Esophagus muscularis mucosa (tissue), 4 donors: ENCODE measurements at regions not wholly inside any gene's neighbourhood (a gene's known extent, or its start where the extent isn't known, plus 50 kb on each side); places are given as distances from the start of the nearest gene placed in this dataset.

Experiments used
- DNase-seq: peaks from one replicate; pipeline ENCODE4 v3.0.0-alpha.2; 2017; ENCODE audit errors: extremely low spot score
- H3K27ac ChIP-seq, 4 donors: fragments of 200-600 bp; sonication (generic); replicated peaks in 1 of 4; 1 replicate in 3 of 4; 2 replicates in 1 of 4; pipeline ENCODE4 v1.5.1; 2016 to 2019; ENCODE audit warnings: mild to moderate bottlenecking in 1 of 4
- H3K27me3 ChIP-seq, 4 donors: fragments of 200-600 bp; sonication (generic); one replicate each; pipeline versions ENCODE4 v1.5.1 to v1.6.0; 2016 to 2019
- H3K36me3 ChIP-seq, 4 donors: fragments of 200-600 bp; sonication (generic); one replicate each; pipeline ENCODE4 v1.5.1; 2016 to 2019
- H3K4me1 ChIP-seq, 4 donors: fragments of 200-600 bp; sonication (generic); one replicate each; pipeline ENCODE4 v1.5.1; 2016 to 2019
- H3K4me3 ChIP-seq, 4 donors: fragments of 200-600 bp; sonication (generic); 1 replicate in 2 of 4; 2 replicates in 2 of 4; pipeline ENCODE4 v1.5.1; 2016 to 2019; ENCODE audit warnings: mild to moderate bottlenecking in 4 of 4, moderate library complexity in 1 of 4
- H3K9me3 ChIP-seq, 4 donors: fragments of 200-600 bp; sonication (generic); 1 replicate in 3 of 4; 2 replicates in 1 of 4; pipeline ENCODE4 v1.5.1; 2016 to 2019
- EP300 ChIP-seq: sonication (generic); formaldehyde crosslinking; IDR thresholded peaks from one replicate; pipeline ENCODE4 v1.6.1; 2017; ENCODE audit warnings: antibody characterized with exemption
- POLR2A ChIP-seq: fragments of 450-650 bp; IDR thresholded peaks from one replicate; pipeline ENCODE4 v1.6.1; 2017; ENCODE audit warnings: antibody characterized with exemption, moderate library complexity, mild to moderate bottlenecking, low read depth
- POLR2AphosphoS5 ChIP-seq, 2 donors: sonication (generic); formaldehyde crosslinking; IDR thresholded peaks; one replicate each; pipeline ENCODE4 v1.6.1; 2017; ENCODE audit warnings: antibody characterized with exemption in 2 of 2
- WGBS: methylation state at CpG from one replicate; pipeline ENCODE4 v1.1.5; 2018; 5-methylcytosine and 5-hydroxymethylcytosine counted together
- intact Hi-C: fragments of 100-400 bp; cut with DNase I; formaldehyde crosslinking; loops from one replicate; pipeline ENCODE4 v1.15.1; 2023
- TF ChIP-seq, protein P1 (sequence below), 3 experiments: fragments of 200-600 bp in 2 of 3; fragments of 450-650 bp in 1 of 3; sonication (generic) in 2 of 3; IDR thresholded peaks; one replicate each; pipeline ENCODE4 v1.5.1; 2017 to 2019; ENCODE audit warnings: antibody characterized with exemption in 3 of 3, mild to moderate bottlenecking in 2 of 3, moderate library complexity in 1 of 3

DNA sequence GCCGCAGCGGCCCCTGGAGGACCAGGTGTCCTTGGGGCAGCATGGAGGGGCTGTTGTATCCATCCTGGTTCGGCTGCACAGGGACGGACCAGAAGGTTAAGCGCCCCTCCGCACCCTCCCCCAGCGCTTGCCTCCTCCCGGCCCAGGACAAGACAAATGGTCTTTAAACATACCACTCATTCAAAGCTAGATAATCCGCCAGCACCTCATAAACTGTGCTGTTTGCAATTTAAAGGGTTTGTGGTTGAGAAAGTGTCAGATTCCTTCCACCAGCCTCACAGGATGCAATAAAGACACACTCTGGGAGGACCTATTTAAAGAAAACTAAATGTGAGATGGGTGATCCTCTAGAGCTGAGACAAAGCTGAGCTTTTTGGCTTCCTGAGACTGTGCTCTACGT lies 426.2 kb upstream of the EEF2KMT start:
- Histone ChIP-seq H3K27me3 (peaks cover 0 to 32% (median 0%) of the 10 kb centered on the region in 4 donors), H3K9me3 (peaks cover 0 to 4% (median 0%) of the 10 kb centered on the region in 4 donors), H3K4me3 (no peak overlapping the region), H3K27ac (no peak overlapping the region), H3K4me1 (no peaks in the 10 kb centered on the region), H3K36me3 (no peaks in the 10 kb centered on the region)
- no peak for DNase-seq
- intact Hi-C loops = no loop called here
- TF ChIP-seq POLR2A (no peak), EP300 (no peak), POLR2AphosphoS5 (IDR thresholded peaks at IDR 0.05) (no peak)
- TF ChIP-seq, protein P1, sequence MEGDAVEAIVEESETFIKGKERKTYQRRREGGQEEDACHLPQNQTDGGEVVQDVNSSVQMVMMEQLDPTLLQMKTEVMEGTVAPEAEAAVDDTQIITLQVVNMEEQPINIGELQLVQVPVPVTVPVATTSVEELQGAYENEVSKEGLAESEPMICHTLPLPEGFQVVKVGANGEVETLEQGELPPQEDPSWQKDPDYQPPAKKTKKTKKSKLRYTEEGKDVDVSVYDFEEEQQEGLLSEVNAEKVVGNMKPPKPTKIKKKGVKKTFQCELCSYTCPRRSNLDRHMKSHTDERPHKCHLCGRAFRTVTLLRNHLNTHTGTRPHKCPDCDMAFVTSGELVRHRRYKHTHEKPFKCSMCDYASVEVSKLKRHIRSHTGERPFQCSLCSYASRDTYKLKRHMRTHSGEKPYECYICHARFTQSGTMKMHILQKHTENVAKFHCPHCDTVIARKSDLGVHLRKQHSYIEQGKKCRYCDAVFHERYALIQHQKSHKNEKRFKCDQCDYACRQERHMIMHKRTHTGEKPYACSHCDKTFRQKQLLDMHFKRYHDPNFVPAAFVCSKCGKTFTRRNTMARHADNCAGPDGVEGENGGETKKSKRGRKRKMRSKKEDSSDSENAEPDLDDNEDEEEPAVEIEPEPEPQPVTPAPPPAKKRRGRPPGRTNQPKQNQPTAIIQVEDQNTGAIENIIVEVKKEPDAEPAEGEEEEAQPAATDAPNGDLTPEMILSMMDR (IDR thresholded peaks at IDR 0.05) = no peak
- WGBS = 11% methylated on average over 10 of the region's 10 CpGs

DNA sequence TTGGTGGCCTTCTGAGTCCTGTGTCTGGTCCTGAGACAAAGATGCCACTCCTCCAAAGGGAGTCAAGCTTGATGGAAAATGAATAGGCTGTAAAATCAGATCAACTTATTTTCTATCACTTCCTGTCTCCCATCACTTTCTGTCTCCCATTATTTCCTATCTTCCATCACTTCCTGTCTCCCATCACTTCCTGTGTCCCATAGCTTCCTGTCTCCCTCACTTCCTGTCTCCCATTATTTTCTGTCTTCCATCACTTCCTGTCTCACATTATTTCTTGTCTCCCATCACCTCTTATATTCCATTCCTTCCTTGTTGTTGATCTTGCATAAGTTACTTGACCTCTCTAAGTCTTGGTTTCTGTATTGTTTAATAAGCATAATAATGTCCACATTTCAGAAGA lies 418.5 kb upstream of the EEF2KMT start:
- TF ChIP-seq, protein P1 (IDR thresholded peaks at IDR 0.05) = no peak
- no peak for TF ChIP-seq EP300
- no peak for TF ChIP-seq POLR2AphosphoS5 (IDR thresholded peaks at IDR 0.05)
- no peak for TF ChIP-seq POLR2A
- no peak for DNase-seq
- H3K9me3 ChIP-seq = peaks cover 0 to 5% (median 0%) of the 10 kb centered on the region in 4 donors
- H3K27ac ChIP-seq = no peak overlapping the region
- intact Hi-C loops = no loop called here
- H3K36me3 ChIP-seq = no peaks in the 10 kb centered on the region
- H3K4me1 ChIP-seq = no peaks in the 10 kb centered on the region
- no peak overlapping the region for H3K4me3 ChIP-seq
- H3K27me3 ChIP-seq = no peaks in the 10 kb centered on the region

DNA sequence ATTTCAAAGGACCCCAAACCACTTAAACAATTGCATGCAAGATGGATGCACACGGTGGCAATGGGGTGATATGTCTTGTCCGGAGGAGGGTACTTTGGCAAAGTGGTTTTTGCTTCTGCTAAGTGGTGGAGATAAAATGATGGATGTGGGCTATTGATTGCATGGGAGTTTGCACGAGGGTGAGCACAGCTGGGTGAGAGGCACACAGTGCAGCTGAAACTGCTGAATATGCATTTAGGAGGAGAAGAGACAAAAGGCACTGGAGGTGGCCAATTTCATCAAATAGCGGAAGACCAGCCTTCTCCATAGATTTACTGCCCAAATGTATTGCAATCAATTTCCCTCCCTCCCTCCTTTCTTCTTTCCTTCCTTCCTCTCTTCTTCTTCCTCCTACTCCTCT lies 414.4 kb upstream of the EEF2KMT start:
- H3K9me3 ChIP-seq = peaks cover 0 to 5% (median 0%) of the 10 kb centered on the region in 4 donors
- H3K36me3 ChIP-seq = no peaks in the 10 kb centered on the region
- H3K27ac ChIP-seq = no peak overlapping the region
- no peak for DNase-seq
- H3K4me1 ChIP-seq = no peaks in the 10 kb centered on the region
- TF ChIP-seq POLR2AphosphoS5 (IDR thresholded peaks at IDR 0.05) (no peak), EP300 (no peak), POLR2A (no peak)
- TF ChIP-seq, protein P1 (IDR thresholded peaks at IDR 0.05) = no peak
- WGBS = 48% methylated on average over 4 of the region's 4 CpGs
- H3K4me3 ChIP-seq = no peak overlapping the region
- intact Hi-C loops = no loop called here
- H3K27me3 ChIP-seq = peaks cover 0 to 28% (median 0%) of the 10 kb centered on the region in 4 donors

DNA sequence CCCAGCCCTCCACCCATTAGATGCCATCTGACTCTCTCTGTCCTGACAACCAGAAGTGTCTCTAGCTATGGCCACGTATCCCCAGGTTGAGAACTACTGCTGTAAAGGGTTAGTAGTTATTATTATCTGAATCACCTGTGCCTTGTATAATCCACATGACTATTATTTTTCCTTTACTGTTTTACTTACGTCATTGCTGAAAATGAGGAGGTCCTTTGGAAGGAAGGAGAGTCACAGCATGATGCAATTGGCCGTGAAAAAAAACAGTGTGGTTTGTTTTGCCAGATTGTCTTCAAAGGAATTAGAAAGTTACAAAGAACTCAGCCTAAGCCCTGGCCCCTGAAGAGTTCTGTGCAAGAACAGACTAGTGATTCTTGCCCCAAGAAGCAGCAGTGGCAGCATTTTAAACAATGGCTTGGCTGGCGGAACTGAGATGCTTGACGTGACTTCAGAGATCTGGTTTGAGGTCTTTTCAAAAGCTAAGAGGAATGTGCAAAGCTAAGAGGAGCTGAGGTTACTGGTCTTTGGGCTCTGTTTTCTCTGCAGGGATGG lies 413.3 kb upstream of the EEF2KMT start:
- H3K27ac ChIP-seq = no peak overlapping the region
- WGBS = 48% methylated on average over 5 of the region's 5 CpGs
- no peak overlapping the region for H3K4me3 ChIP-seq
- H3K4me1 ChIP-seq = no peaks in the 10 kb centered on the region
- H3K36me3 ChIP-seq = no peaks in the 10 kb centered on the region
- DNase-seq = no peak
- intact Hi-C loops = no loop called here
- peaks cover 0 to 39% (median 0%) of the 10 kb centered on the region in 4 donors for H3K27me3 ChIP-seq
- peaks cover 0 to 5% (median 0%) of the 10 kb centered on the region in 4 donors for H3K9me3 ChIP-seq
- TF ChIP-seq POLR2A = no peak
- TF ChIP-seq, protein P1 (IDR thresholded peaks at IDR 0.05) = no peak

DNA sequence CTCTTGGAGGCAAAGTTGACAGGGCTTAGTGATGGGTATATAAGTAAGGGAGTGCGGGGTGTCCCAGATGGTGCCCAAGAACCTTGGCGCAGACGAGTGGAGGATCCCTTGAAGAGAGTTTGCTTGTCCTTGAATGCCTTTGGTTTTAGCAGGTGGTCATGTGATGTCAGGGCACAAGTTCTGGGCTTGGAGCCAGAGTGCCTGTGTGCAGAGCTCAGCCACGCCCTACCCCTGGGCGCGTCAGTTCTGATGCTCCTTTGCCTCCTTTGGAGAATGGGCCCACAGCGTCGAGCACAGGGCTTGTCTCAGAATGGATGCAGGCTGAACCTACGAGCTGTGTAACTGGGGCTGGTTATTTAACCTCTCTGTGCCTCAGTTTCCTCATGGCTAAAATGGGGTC lies 412.2 kb upstream of the EEF2KMT start:
- intact Hi-C loops = no loop called here
- no peak overlapping the region for H3K27ac ChIP-seq
- WGBS = 86% methylated on average over 3 of the region's 9 CpGs
- TF ChIP-seq, protein P1 (IDR thresholded peaks at IDR 0.05) = no peak
- TF ChIP-seq POLR2A (no peak), EP300 (no peak), POLR2AphosphoS5 (IDR thresholded peaks at IDR 0.05) (no peak)
- peaks cover 0 to 2% (median 0%) of the 10 kb centered on the region in 4 donors for H3K9me3 ChIP-seq
- H3K27me3 ChIP-seq = peaks cover 0 to 40% (median 0%) of the 10 kb centered on the region in 4 donors
- no peak overlapping the region for H3K4me3 ChIP-seq
- H3K36me3 ChIP-seq = no peaks in the 10 kb centered on the region
- no peak for DNase-seq
- H3K4me1 ChIP-seq = no peaks in the 10 kb centered on the region
